GM18499 (cell line): ENCODE measurements at regions not wholly inside any gene's neighbourhood (a gene's known extent, or its start where the extent isn't known, plus 50 kb on each side); places are given as distances from the start of the nearest gene placed in this dataset.

Source experiments
- ATAC-seq: cut with Tn5 transposase; IDR thresholded peaks from one replicate; pipeline ENCODE4 v1.9.1; 2021; ENCODE audit warnings: moderate number of reproducible peaks; ENCODE audit not compliant: insufficient read depth, unreplicated experiment

- no peak for ATAC-seq
These were observed 62.2 kb upstream of the NBEA start for GRCh38 chr13:34879851-34880250.

GRCh38 chr13:34881494-34881893, 60.6 kb upstream of the NBEA start:
- no peak for ATAC-seq

GRCh38 chr13:34883396-34883795, 58.7 kb upstream of the NBEA start:
- no peak for ATAC-seq

GRCh38 chr13:34884366-34884765, 57.7 kb upstream of the NBEA start:
- ATAC-seq = no peak

- no peak for ATAC-seq
These were observed 55.8 kb upstream of the NBEA start for GRCh38 chr13:34886121-34886875.

GRCh38 chr13:34886987-34887386, 55.1 kb upstream of the NBEA start:
- ATAC-seq = no peak
